Mesothelial cell of epicardium (in vitro differentiated cells): ENCODE measurements at regions not wholly inside any gene's neighbourhood (a gene's known extent, or its start where the extent isn't known, plus 50 kb on each side); places are given as distances from the start of the nearest gene placed in this dataset.

ENCODE experiments used
- DNase-seq, 2 experiments: peaks; one replicate each; pipeline ENCODE4 v3.0.0; 2021; ENCODE audit warnings: low spot score in 2 of 2; ENCODE audit not compliant: unreplicated experiment in 2 of 2
- H3K27ac Mint-ChIP-seq: 2 replicates; pipeline ENCODE4 v1.8.0; 2021; ENCODE audit warnings: mixed read lengths
- H3K27me3 Mint-ChIP-seq: 2 replicates; pipeline ENCODE4 v1.8.0; 2021; ENCODE audit warnings: low read depth, mixed read lengths
- H3K36me3 Mint-ChIP-seq: 2 replicates; pipeline ENCODE4 v1.8.0; 2021; ENCODE audit warnings: mixed read lengths
- H3K4me1 Mint-ChIP-seq: 2 replicates; pipeline ENCODE4 v1.8.0; 2021; ENCODE audit warnings: mixed read lengths
- H3K4me3 Mint-ChIP-seq: 2 replicates; pipeline ENCODE4 v1.8.0; 2021; ENCODE audit warnings: mild to moderate bottlenecking, moderate library complexity, mixed read lengths
- H3K9me3 Mint-ChIP-seq: 2 replicates; pipeline ENCODE4 v1.8.0; 2021; ENCODE audit warnings: mixed read lengths
- CTCF ChIP-seq: fragments of 200-600 bp; sonication (generic); IDR thresholded peaks from one replicate; pipeline ENCODE4 v1.5.0; 2021; ENCODE audit warnings: antibody characterized with exemption; ENCODE audit not compliant: unreplicated experiment

GRCh38 chr11:81270686-81271085, 1463.0 kb downstream of the FAM181B start:
- Mint-ChIP-seq H3K27me3 (peaks cover 19% of the 10 kb centered on the region), H3K9me3 (no peaks in the 10 kb centered on the region), H3K4me3 (no peak overlapping the region), H3K36me3 (no peaks in the 10 kb centered on the region), H3K4me1 (peaks cover 7% of the 10 kb centered on the region), H3K27ac (no peak overlapping the region)
- no peak for TF ChIP-seq CTCF
- DNase-seq, result no peak

GRCh38 chr11:81267246-81267645, 1466.4 kb downstream of the FAM181B start:
- TF ChIP-seq CTCF, result no peak
- H3K27ac Mint-ChIP-seq, result no peak overlapping the region
- H3K27me3 Mint-ChIP-seq, result peaks cover 34% of the 10 kb centered on the region
- no peak overlapping the region for H3K4me3 Mint-ChIP-seq
- DNase-seq, result no peak
- H3K4me1 Mint-ChIP-seq, result peaks cover 5% of the 10 kb centered on the region
- H3K9me3 Mint-ChIP-seq, result no peaks in the 10 kb centered on the region
- H3K36me3 Mint-ChIP-seq, result no peaks in the 10 kb centered on the region

- DNase-seq, result no peak
- Mint-ChIP-seq H3K27ac (no peak overlapping the region), H3K27me3 (peaks cover 28% of the 10 kb centered on the region), H3K4me1 (peaks cover 15% of the 10 kb centered on the region), H3K36me3 (no peaks in the 10 kb centered on the region), H3K4me3 (no peak overlapping the region), H3K9me3 (no peaks in the 10 kb centered on the region)
- no peak for TF ChIP-seq CTCF
Measured at GRCh38 chr11:81259471-81259870, 1474.2 kb downstream of the FAM181B start.

- H3K4me3 Mint-ChIP-seq, result no peak overlapping the region
- DNase-seq, result no peak
- H3K9me3 Mint-ChIP-seq, result no peaks in the 10 kb centered on the region
- no peaks in the 10 kb centered on the region for H3K36me3 Mint-ChIP-seq
- H3K27me3 Mint-ChIP-seq, result peaks cover 22% of the 10 kb centered on the region
- no peak for TF ChIP-seq CTCF
- peaks cover 7% of the 10 kb centered on the region for H3K4me1 Mint-ChIP-seq
- H3K27ac Mint-ChIP-seq, result no peak overlapping the region
Measured at GRCh38 chr11:81255895-81256294, 1477.8 kb downstream of the FAM181B start.

GRCh38 chr11:81253244-81253643, 1480.4 kb downstream of the FAM181B start:
- peaks cover 7% of the 10 kb centered on the region for H3K4me1 Mint-ChIP-seq
- no peak for DNase-seq
- H3K9me3 Mint-ChIP-seq, result no peaks in the 10 kb centered on the region
- H3K27me3 Mint-ChIP-seq, result peaks cover 10% of the 10 kb centered on the region
- H3K27ac Mint-ChIP-seq, result no peak overlapping the region
- no peaks in the 10 kb centered on the region for H3K36me3 Mint-ChIP-seq
- no peak for TF ChIP-seq CTCF
- no peak overlapping the region for H3K4me3 Mint-ChIP-seq

- no peak for DNase-seq
- H3K27me3 Mint-ChIP-seq, result peaks cover 5% of the 10 kb centered on the region
- TF ChIP-seq CTCF, result no peak
- no peak overlapping the region for H3K4me3 Mint-ChIP-seq
- H3K27ac Mint-ChIP-seq, result no peak overlapping the region
- H3K36me3 Mint-ChIP-seq, result no peaks in the 10 kb centered on the region
- no peaks in the 10 kb centered on the region for H3K9me3 Mint-ChIP-seq
- peaks cover 3% of the 10 kb centered on the region for H3K4me1 Mint-ChIP-seq
Measured at GRCh38 chr11:81246941-81247340, 1486.7 kb downstream of the FAM181B start.
